Heart left ventricle (tissue), 13 donors: ENCODE measurements at regions not wholly inside any gene's neighbourhood (a gene's known extent, or its start where the extent isn't known, plus 50 kb on each side); places are given as distances from the start of the nearest gene placed in this dataset.

Experiments used
- POLR2A ChIP-seq, 2 donors: fragments of 450-650 bp; IDR thresholded peaks; one replicate each; pipeline ENCODE4 v1.6.1; 2017; ENCODE audit warnings: antibody characterized with exemption in 2 of 2, mild to moderate bottlenecking in 2 of 2, moderate library complexity in 2 of 2
- TF ChIP-seq, protein P1 (sequence below), 12 donors: fragments of 200-600 bp; sonication (generic) in 4 of 12; IDR thresholded peaks; one replicate each; pipeline versions ENCODE4 v1.5.0 to v1.8.0; 2018 to 2022; ENCODE audit warnings: antibody characterized with exemption in 12 of 12, mild to moderate bottlenecking in 5 of 12
- donor health status: ischemic (EF 13 %, LVEDD 7.1; RV severe dilation, severe dysfunction).
- donor health status: DM: no; HTN: yes; CAD: no.
- donor health status: DM: no; HTN: no; CAD: no.
- donor health status: ischemic (EF 25% LVEDD 6.9; RV normal size, moderate dysfunction).
- donor health status: ischemic (EF 25% LVEDD 5.7; RV mildly dilated, moderate dysfunction).
- donor health status: ischemic (EF 35%, LVEDD 5.7; RV mildly dilated, moderate dysfunction).
- donor health status: nonischemic (EF 11% LVEDD 7.7; RV severe dilation, severe dysfunction).
- donor health status: DM: yes; HTN: yes; CAD: no.
- donor health status: PGD.
- donor health status: ischemic (EF 29% LVEDD 5.4; RV normal size, mild dysfunction).
- donor health status: nonischemic (EF 23%, LVEDD 6.1; RV moderate dilation, normal function).

DNA sequence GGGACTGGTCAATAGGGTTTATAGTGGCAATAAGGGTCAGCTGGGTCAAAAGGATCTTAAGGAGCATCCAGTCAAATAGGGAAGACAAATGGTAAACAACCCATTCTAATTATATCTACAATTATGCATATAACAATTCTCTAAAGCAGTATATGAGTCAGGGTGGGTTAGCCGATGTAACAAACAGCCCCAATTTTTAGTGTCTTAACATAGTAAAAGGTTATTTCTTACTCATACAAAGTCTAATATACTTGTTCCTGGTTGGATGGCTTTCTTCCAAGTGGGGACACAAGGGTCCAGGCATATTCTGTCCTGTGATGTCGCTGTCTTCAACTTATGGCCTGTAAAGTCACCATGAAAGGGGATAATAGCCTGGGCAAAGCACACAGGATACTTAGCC is 97.9 kb upstream of the GALNT15 start:
- TF ChIP-seq, protein P1, sequence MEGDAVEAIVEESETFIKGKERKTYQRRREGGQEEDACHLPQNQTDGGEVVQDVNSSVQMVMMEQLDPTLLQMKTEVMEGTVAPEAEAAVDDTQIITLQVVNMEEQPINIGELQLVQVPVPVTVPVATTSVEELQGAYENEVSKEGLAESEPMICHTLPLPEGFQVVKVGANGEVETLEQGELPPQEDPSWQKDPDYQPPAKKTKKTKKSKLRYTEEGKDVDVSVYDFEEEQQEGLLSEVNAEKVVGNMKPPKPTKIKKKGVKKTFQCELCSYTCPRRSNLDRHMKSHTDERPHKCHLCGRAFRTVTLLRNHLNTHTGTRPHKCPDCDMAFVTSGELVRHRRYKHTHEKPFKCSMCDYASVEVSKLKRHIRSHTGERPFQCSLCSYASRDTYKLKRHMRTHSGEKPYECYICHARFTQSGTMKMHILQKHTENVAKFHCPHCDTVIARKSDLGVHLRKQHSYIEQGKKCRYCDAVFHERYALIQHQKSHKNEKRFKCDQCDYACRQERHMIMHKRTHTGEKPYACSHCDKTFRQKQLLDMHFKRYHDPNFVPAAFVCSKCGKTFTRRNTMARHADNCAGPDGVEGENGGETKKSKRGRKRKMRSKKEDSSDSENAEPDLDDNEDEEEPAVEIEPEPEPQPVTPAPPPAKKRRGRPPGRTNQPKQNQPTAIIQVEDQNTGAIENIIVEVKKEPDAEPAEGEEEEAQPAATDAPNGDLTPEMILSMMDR (IDR thresholded peaks at IDR 0.05): no peak
- no peak for TF ChIP-seq POLR2A (IDR thresholded peaks at IDR 0.05)
